K562 (cell line): ENCODE measurements at regions not wholly inside any gene's neighbourhood (a gene's known extent, or its start where the extent isn't known, plus 50 kb on each side); places are given as distances from the start of the nearest gene placed in this dataset.
A peak's percentile ranks its signal among the peaks of the same experiment; 100 is the strongest.

ENCODE experiments used
- CC2D1A ChIP-seq: fragments of 450-650 bp; IDR thresholded peaks from 2 replicates; pipeline ENCODE4 v1.6.1; 2017; ENCODE audit warnings: mild to moderate bottlenecking
- MTA1 ChIP-seq: fragments of 450-650 bp; IDR thresholded peaks from 2 replicates; pipeline ENCODE4 v1.6.1; 2017; ENCODE audit warnings: borderline replicate concordance
- NRF1 ChIP-seq, 2 experiments: fragments of 450-650 bp; IDR thresholded peaks in 1 of 2; conservative IDR thresholded peaks in 1 of 2; 2 replicates each; pipeline ENCODE4 v1.6.1; 2014; ENCODE audit warnings: mild to moderate bottlenecking in 2 of 2
- PKNOX1 ChIP-seq: fragments of 450-650 bp; IDR thresholded peaks from 2 replicates; pipeline ENCODE4 v1.6.1; 2016
- POLR2G ChIP-seq: fragments of 200-400 bp; formaldehyde crosslinking; IDR thresholded peaks from 2 replicates; pipeline ENCODE4 v1.6.1; 2017; ENCODE audit warnings: low read depth, mild to moderate bottlenecking, antibody characterized with exemption, low read length, moderate library complexity
- RCOR1 ChIP-seq, 2 experiments: IDR thresholded peaks; 2 replicates each; pipeline ENCODE4 v1.6.1; 2012; ENCODE audit warnings: low read depth in 2 of 2, low read length in 2 of 2, borderline replicate concordance in 1 of 2, improper control_type of control experiment in 1 of 2
- SP1 ChIP-seq: sonication (generic); formaldehyde crosslinking; IDR thresholded peaks from 2 replicates; pipeline ENCODE4 v1.8.1; 2022; ENCODE audit warnings: mild to moderate bottlenecking, missing genetic modification reagents
- USF2 ChIP-seq: sonication (generic); formaldehyde crosslinking; IDR thresholded peaks from 2 replicates; pipeline ENCODE4 v1.5.0; 2020; ENCODE audit warnings: missing genetic modification reagents
- ZFPM2 ChIP-seq: fragments of 250-450 bp; sonication (Bioruptor Pico); IDR thresholded peaks from 2 replicates; pipeline ENCODE4 v1.5.1; 2022; ENCODE audit warnings: mild to moderate bottlenecking
- ZMIZ1 ChIP-seq, 2 experiments: fragments of 150-350 bp in 1 of 2; IDR thresholded peaks; 2 replicates each; pipeline ENCODE4 v1.6.1; 2012 to 2016; ENCODE audit warnings: low read depth in 2 of 2, low read length in 2 of 2, mild to moderate bottlenecking in 1 of 2, moderate library complexity in 1 of 2
- ZNF24 ChIP-seq: fragments of 450-650 bp; IDR thresholded peaks from 2 replicates; pipeline ENCODE4 v1.6.1; 2016
- ZNF3 ChIP-seq: fragments of 250-450 bp; sonication (Bioruptor Pico); IDR thresholded peaks from 2 replicates; pipeline ENCODE4 v1.5.0; 2021; ENCODE audit warnings: mild to moderate bottlenecking, moderate library complexity
- ZNF407 ChIP-seq: fragments of 450-650 bp; IDR thresholded peaks from 2 replicates; pipeline ENCODE4 v1.6.1; 2016; ENCODE audit warnings: low read depth
- ZNF668 ChIP-seq: fragments of 250-450 bp; sonication (Bioruptor Pico); IDR thresholded peaks from 2 replicates; pipeline ENCODE4 v1.8.0; 2022; ENCODE audit warnings: mild to moderate bottlenecking, inconsistent platforms

GRCh38 chr20:53763707-53764414, 170.2 kb upstream of the ZNF217 start (continued):
- TF ChIP-seq MTA1 = no peak
- no peak for TF ChIP-seq RCOR1 (IDR thresholded peaks at IDR 0.05; ENCODE audit: borderline replicate concordance in 1 of 2, low read depth in 2 of 2, low read length in 2 of 2)
- no peak for TF ChIP-seq ZMIZ1 (IDR thresholded peaks at IDR 0.05; ENCODE audit: low read depth in 2 of 2, low read length in 2 of 2)
- TF ChIP-seq SP1 = no peak
- peak; percentile 68 for TF ChIP-seq PKNOX1
- peak; percentile 78; the same call in 1 of the 2 replicates for TF ChIP-seq ZNF668 (CRISPR knock-in tag)
- no peak for TF ChIP-seq CC2D1A
- TF ChIP-seq ZNF3 = no peak
- TF ChIP-seq USF2 (CRISPR knock-in tag) = 0 out of 2 replicates have a peak, but pooled peaks have one; percentile 19
- no peak for TF ChIP-seq POLR2G
- TF ChIP-seq ZNF24 = no peak
- peak; percentile 57 to 63 for TF ChIP-seq NRF1 (conservative IDR thresholded peaks at IDR 0.05 in 1 of 2, IDR thresholded peaks at IDR 0.05 in 1 of 2)
- TF ChIP-seq ZNF407 = no peak
- no peak for TF ChIP-seq ZFPM2 (CRISPR knock-in tag)
